Activated CD4-positive, alpha-beta T cell treated with anti-CD3 and anti-CD28 coated beads, Interleukin-2, amount 50 U/mL, for 1 hour (primary cell): ENCODE measurements at regions not wholly inside any gene's neighbourhood (a gene's known extent, or its start where the extent isn't known, plus 50 kb on each side); places are given as distances from the start of the nearest gene placed in this dataset.
"Not testable (repeated sequence)": the region's sequence is repeated elsewhere in the genome, so short reads cannot be mapped to it uniquely, and the experiment has no call there.

Source experiments
- DNase-seq: peaks from one replicate; pipeline ENCODE4 v3.0.0-alpha.2; 2020

- no peak for DNase-seq
Measured at GRCh38 chr12:131611416-131612091, 99.3 kb upstream of the SFSWAP start.

- DNase-seq: no peak
Measured at GRCh38 chr12:131612092-131612755, 98.7 kb upstream of the SFSWAP start.

GRCh38 chr12:131613186-131613585 is 97.7 kb upstream of the SFSWAP start:
- no peak for DNase-seq

GRCh38 chr12:131613678-131614077 is 97.2 kb upstream of the SFSWAP start:
- DNase-seq: no peak

- DNase-seq: no peak
Measured at GRCh38 chr12:131615326-131616042, 95.4 kb upstream of the SFSWAP start.

- DNase-seq: no peak
Measured at GRCh38 chr12:131616043-131616700, 94.7 kb upstream of the SFSWAP start.

- DNase-seq: no peak
Measured at GRCh38 chr12:131616738-131617137, 94.2 kb upstream of the SFSWAP start.

GRCh38 chr12:131617179-131617578 is 93.7 kb upstream of the SFSWAP start:
- DNase-seq: no peak

- DNase-seq: no peak
Measured at GRCh38 chr12:131617596-131618302, 93.1 kb upstream of the SFSWAP start.

- no peak for DNase-seq
Measured at GRCh38 chr12:131618303-131618658, 92.6 kb upstream of the SFSWAP start.

- no peak for DNase-seq
Measured at GRCh38 chr12:131618701-131619100, 92.2 kb upstream of the SFSWAP start.

- no peak for DNase-seq
Measured at GRCh38 chr12:131619106-131619642, 91.7 kb upstream of the SFSWAP start.

GRCh38 chr12:131619736-131620506 is 91.0 kb upstream of the SFSWAP start:
- DNase-seq: no peak

GRCh38 chr12:131620520-131620919 is 90.4 kb upstream of the SFSWAP start:
- DNase-seq: no peak

GRCh38 chr12:131620946-131621681 is 89.8 kb upstream of the SFSWAP start:
- no peak for DNase-seq

- no peak for DNase-seq
Measured at GRCh38 chr12:131621701-131622421, 89.0 kb upstream of the SFSWAP start.

- no peak for DNase-seq
Measured at GRCh38 chr12:131622422-131622955, 88.4 kb upstream of the SFSWAP start.

GRCh38 chr12:131623404-131624368 is 87.2 kb upstream of the SFSWAP start:
- not testable (repeated sequence) for DNase-seq

- not testable (repeated sequence) for DNase-seq
Measured at GRCh38 chr12:131624369-131624739, 86.5 kb upstream of the SFSWAP start.
